BE2C (cell line): ENCODE measurements at regions not wholly inside any gene's neighbourhood (a gene's known extent, or its start where the extent isn't known, plus 50 kb on each side); places are given as distances from the start of the nearest gene placed in this dataset.

ENCODE experiments used
- DNase-seq: peaks from one replicate; pipeline ENCODE4 v3.0.0-alpha.2; 2020
- H3K27me3 ChIP-seq: fragments of 250-450 bp; sonication (Bioruptor Pico); 2 replicates; pipeline ENCODE4 v1.5.1; 2020; ENCODE audit warnings: mild to moderate bottlenecking
- H3K36me3 ChIP-seq: fragments of 250-450 bp; sonication (Bioruptor Pico); 2 replicates; pipeline ENCODE4 v1.5.1; 2020; ENCODE audit warnings: mild to moderate bottlenecking
- H3K4me1 ChIP-seq: fragments of 250-450 bp; sonication (Bioruptor Pico); 2 replicates; pipeline ENCODE4 v1.5.1; 2020
- H3K4me3 ChIP-seq: 2 replicates; pipeline ENCODE4 v1.5.1; 2011; ENCODE audit warnings: low read depth, low read length
- H3K9me3 ChIP-seq: fragments of 250-450 bp; sonication (Bioruptor Pico); 2 replicates; pipeline ENCODE4 v1.5.1; 2020
- TF ChIP-seq, protein P1 (sequence below): IDR thresholded peaks from 2 replicates; pipeline ENCODE4 v1.5.1; 2012; ENCODE audit warnings: mild to moderate bottlenecking, low read depth, low read length

DNA sequence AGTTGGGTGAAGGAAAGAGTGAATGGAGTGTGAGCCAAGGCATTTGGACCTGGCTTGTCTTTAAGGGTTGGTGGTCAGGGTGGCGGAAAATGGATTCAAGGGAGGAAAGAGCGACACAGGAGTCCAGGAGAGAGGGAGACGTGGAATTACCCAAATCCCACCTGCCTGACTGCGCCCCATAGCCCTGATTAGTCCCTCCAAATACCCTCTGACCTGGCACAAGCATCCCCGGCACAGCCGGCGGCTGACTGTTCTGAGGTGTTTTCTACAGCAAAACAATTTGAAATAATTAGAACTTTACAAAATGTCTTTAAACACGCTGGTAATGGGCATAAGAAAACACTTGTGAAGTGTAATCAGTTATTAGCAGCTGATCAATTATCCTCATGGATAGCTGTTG, 175.8 kb downstream of the PHETA1 start:
- Histone ChIP-seq H3K9me3 (no peaks in the 10 kb centered on the region), H3K27me3 (no peaks in the 10 kb centered on the region)
- TF ChIP-seq, protein P1, sequence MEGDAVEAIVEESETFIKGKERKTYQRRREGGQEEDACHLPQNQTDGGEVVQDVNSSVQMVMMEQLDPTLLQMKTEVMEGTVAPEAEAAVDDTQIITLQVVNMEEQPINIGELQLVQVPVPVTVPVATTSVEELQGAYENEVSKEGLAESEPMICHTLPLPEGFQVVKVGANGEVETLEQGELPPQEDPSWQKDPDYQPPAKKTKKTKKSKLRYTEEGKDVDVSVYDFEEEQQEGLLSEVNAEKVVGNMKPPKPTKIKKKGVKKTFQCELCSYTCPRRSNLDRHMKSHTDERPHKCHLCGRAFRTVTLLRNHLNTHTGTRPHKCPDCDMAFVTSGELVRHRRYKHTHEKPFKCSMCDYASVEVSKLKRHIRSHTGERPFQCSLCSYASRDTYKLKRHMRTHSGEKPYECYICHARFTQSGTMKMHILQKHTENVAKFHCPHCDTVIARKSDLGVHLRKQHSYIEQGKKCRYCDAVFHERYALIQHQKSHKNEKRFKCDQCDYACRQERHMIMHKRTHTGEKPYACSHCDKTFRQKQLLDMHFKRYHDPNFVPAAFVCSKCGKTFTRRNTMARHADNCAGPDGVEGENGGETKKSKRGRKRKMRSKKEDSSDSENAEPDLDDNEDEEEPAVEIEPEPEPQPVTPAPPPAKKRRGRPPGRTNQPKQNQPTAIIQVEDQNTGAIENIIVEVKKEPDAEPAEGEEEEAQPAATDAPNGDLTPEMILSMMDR: no peak

DNA sequence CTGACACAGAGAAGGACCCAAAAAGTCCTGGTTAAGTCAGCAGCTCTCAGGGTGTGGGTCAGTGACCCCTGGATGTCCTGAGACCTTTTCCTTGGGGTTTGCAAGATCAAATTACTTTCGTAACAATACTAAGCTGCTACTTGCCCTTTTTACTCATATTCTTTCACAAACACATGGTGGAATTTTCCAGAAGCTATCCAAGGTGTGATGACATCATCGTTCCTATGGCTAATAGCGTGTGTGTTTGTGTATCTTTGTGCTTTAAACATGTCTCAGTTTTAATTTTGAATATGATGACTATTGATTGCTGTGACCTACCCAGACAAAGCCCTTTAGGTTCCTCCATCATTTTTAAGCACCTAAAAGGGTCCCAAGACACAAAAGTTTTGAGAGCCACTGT, 176.2 kb downstream of the PHETA1 start:
- TF ChIP-seq, protein P1: no peak

More for the DNA sequence above, 175.8 kb downstream of the PHETA1 start:
- no peak for DNase-seq
- Histone ChIP-seq H3K4me1 (no peaks in the 10 kb centered on the region), H3K36me3 (no peaks in the 10 kb centered on the region), H3K4me3 (no peak overlapping the region)

DNA sequence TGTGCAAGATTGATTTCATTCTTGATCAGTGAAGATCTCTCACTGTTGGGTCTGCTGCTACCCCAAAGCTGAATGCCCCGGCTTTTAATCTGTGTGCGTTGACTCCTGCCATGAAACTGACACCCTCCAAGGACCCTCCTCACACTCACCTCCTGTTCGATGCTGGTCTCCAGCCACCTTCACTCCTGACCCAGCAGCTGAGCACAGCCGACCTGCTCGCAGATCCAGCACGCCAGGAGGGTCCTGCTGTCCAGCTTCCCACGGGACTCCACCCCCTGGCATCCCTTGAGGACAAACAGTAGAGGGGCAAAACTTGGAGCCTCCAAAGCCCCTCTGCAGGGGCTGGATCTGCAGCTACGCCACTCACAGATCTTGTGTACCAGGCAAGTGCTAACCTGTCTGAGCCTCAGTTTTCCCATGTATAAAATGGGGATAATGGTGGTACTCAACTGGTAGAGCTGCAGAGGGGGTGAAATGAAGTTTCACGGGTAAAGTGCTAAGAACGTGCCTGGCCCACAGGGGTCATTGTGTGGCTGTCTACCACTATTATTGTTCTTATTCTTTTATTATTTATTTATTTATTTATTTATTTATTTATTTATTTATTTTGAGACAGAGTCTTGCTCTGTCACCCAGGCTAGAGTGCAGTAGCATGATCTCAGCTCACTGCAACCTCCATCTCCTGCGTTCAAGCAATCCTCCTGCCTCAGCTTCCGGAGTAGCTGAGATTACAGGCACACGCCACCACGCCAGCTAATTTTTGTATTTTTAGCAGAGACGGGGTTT, 178.0 kb downstream of the PHETA1 start:
- H3K4me1 ChIP-seq: no peaks in the 10 kb centered on the region
- H3K9me3 ChIP-seq: no peaks in the 10 kb centered on the region
- H3K4me3 ChIP-seq: no peak overlapping the region
- TF ChIP-seq, protein P1: no peak
- no peaks in the 10 kb centered on the region for H3K36me3 ChIP-seq
- no peaks in the 10 kb centered on the region for H3K27me3 ChIP-seq
- no peak for DNase-seq

More for the DNA sequence above, 176.2 kb downstream of the PHETA1 start:
- H3K27me3 ChIP-seq: no peaks in the 10 kb centered on the region
- DNase-seq: no peak
- H3K9me3 ChIP-seq: no peaks in the 10 kb centered on the region
- no peak overlapping the region for H3K4me3 ChIP-seq
- H3K36me3 ChIP-seq: no peaks in the 10 kb centered on the region
- no peaks in the 10 kb centered on the region for H3K4me1 ChIP-seq

DNA sequence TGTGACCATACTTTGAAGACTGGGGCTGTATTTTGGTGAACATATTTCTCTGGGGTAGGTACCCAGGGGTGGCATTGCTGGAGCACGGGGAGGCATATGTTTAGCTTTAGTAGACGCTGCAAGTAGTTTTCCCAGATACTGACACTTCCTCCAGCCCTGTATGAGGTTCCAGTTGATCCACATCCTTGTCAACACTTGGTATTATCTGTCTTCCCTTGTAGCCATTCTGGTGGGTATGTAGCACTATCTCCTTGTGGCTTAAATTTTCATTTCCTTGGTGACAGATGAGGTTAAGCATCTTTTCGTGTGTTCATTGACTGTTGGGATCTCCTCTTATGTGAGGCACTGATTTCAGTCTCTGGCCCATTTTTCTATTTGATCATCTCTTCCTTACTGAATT, 179.1 kb downstream of the PHETA1 start:
- TF ChIP-seq, protein P1: no peak
- no peak overlapping the region for H3K4me3 ChIP-seq
- H3K4me1 ChIP-seq: no peaks in the 10 kb centered on the region
- no peaks in the 10 kb centered on the region for H3K27me3 ChIP-seq
- H3K9me3 ChIP-seq: no peaks in the 10 kb centered on the region
- H3K36me3 ChIP-seq: no peaks in the 10 kb centered on the region
- DNase-seq: no peak

DNA sequence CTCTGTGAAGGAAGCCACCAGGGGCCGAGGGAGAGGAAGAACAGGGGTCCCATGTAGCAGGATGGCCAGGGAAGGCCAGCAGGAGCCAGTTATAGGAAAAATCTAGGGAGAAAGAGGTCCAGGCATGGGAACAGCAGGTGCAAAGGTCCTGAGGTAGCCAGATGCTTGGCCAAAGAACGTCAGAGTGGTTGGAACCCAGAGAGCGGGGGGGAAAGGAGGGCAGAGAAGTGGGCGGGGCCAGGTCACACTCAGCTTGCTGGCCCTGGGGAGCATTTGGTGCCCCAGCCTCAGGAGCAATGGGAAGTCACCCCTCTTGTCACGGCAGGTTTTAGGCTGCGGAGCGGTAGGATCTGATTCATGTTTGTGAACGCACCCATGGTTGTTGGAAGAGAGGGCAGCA, 180.5 kb downstream of the PHETA1 start:
- Histone ChIP-seq H3K4me3 (no peak overlapping the region), H3K9me3 (no peaks in the 10 kb centered on the region), H3K27me3 (no peaks in the 10 kb centered on the region), H3K4me1 (no peaks in the 10 kb centered on the region), H3K36me3 (no peaks in the 10 kb centered on the region)
- no peak for DNase-seq
- TF ChIP-seq, protein P1: no peak

DNA sequence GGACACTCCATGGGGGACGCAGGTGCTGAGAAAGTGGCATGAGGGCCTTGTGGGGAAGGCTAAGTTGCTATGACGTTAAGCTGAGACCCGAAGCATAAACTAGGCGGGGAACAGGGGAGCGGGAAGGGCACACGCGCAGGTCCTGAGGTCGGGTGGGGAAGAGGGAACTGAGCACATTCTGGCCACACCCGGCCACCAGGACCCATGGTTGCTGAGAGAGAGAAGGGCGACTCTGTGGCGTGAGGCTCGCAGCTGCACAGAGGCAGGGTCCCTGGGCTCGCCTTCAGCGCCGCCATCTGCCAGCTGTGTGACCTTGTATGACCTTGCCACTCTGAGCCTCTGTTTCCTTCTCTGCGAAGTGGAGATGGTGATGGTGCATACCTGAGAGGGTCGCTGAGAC, 182.5 kb downstream of the PHETA1 start:
- DNase-seq: no peak
- TF ChIP-seq, protein P1: no peak

More for the DNA sequence above, 182.5 kb downstream of the PHETA1 start:
- Histone ChIP-seq H3K36me3 (no peaks in the 10 kb centered on the region), H3K4me3 (no peak overlapping the region), H3K4me1 (peaks cover 11% of the 10 kb centered on the region), H3K9me3 (no peaks in the 10 kb centered on the region), H3K27me3 (no peaks in the 10 kb centered on the region)
